GM12878 (cell line): ENCODE measurements at regions not wholly inside any gene's neighbourhood (a gene's known extent, or its start where the extent isn't known, plus 50 kb on each side); places are given as distances from the start of the nearest gene placed in this dataset.

Experiments used
- BHLHE40 ChIP-seq, 2 experiments: fragments of 450-650 bp in 1 of 2; IDR thresholded peaks; 2 replicates each; pipeline ENCODE4 v1.6.1; 2011 to 2017; ENCODE audit warnings: low read depth in 2 of 2, borderline replicate concordance in 1 of 2, improper control_type of control experiment in 1 of 2, low read length in 1 of 2, mild to moderate bottlenecking in 1 of 2
- BRCA1 ChIP-seq: IDR thresholded peaks from 2 replicates; pipeline ENCODE4 v1.6.1; 2011; ENCODE audit warnings: low read depth, low read length, improper control_type of control experiment
- ESRRA ChIP-seq: IDR thresholded peaks from 2 replicates; pipeline ENCODE4 v1.6.1; 2012; ENCODE audit warnings: mild to moderate bottlenecking, low read length, improper control_type of control experiment
- EZH2 ChIP-seq: IDR thresholded peaks from 2 replicates; pipeline ENCODE4 v1.6.1; 2012; ENCODE audit warnings: low read depth, mild to moderate bottlenecking, control low read depth, inconsistent platforms, low read length, borderline replicate concordance; ENCODE audit not compliant: control insufficient read depth
- NFYA ChIP-seq: IDR thresholded peaks from 2 replicates; pipeline ENCODE4 v1.6.1; 2011; ENCODE audit warnings: low read depth, mild to moderate bottlenecking, low read length, improper control_type of control experiment, borderline replicate concordance
- NR2F1 ChIP-seq: fragments of 450-650 bp; conservative IDR thresholded peaks from 2 replicates; pipeline ENCODE4 v1.6.1; 2017; ENCODE audit warnings: mild to moderate bottlenecking
- POLR2AphosphoS5 ChIP-seq: IDR thresholded peaks from 2 replicates; pipeline ENCODE4 v1.6.1; 2011; ENCODE audit warnings: mild to moderate bottlenecking, low read length, inconsistent platforms
- SIN3A ChIP-seq: IDR thresholded peaks from 2 replicates; pipeline ENCODE4 v1.6.1; 2012; ENCODE audit warnings: low read depth, low read length, improper control_type of control experiment
- SIX5 ChIP-seq: IDR thresholded peaks from 2 replicates; pipeline ENCODE4 v1.6.1; 2011; ENCODE audit warnings: mild to moderate bottlenecking, low read depth, low read length, moderate library complexity; ENCODE audit not compliant: severe bottlenecking
- TBL1XR1 ChIP-seq: IDR thresholded peaks from 2 replicates; pipeline ENCODE4 v1.6.1; 2012; ENCODE audit warnings: low read depth, low read length, improper control_type of control experiment
- TCF12 ChIP-seq: IDR thresholded peaks from 2 replicates; pipeline ENCODE4 v1.6.1; 2011; ENCODE audit warnings: low read depth, mild to moderate bottlenecking, low read length
- TF ChIP-seq, protein P1 (sequence below), 3 experiments: IDR thresholded peaks in 2 of 3; conservative IDR thresholded peaks in 1 of 3; 2 replicates each; pipeline ENCODE4 v1.5.1; 2011; ENCODE audit warnings: low read depth in 3 of 3, low read length in 3 of 3, mild to moderate bottlenecking in 3 of 3, control low read depth in 2 of 3, moderate library complexity in 2 of 3, inconsistent platforms in 1 of 3, mixed read lengths in 1 of 3; ENCODE audit not compliant: control insufficient read depth in 2 of 3, insufficient read depth in 1 of 3; ENCODE audit errors: extremely low read depth in 1 of 3
- TF ChIP-seq, protein P2 (sequence below): fragments of 450-650 bp; formaldehyde crosslinking; IDR thresholded peaks from 2 replicates; pipeline ENCODE4 v1.4.0; 2020; ENCODE audit warnings: mild to moderate bottlenecking, moderate library complexity

DNA sequence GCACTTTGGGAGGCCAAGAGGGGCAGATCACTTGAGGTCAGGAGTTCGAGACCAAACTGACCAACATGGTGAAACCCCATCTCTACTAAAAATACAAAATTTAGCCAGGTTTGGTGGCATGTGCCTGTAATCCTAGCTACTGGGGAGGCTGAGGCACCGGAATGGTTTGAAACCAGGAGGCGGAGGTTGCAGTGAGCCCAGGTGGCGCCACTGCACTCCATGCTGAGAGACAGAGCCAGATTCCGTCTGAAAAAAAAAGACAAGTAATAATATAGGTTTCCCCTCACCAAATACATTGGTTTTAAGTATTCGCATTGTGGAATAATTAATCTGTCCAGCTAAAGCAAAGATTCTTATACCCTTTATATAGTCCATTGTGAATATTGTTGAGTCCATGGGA, 1544.6 kb downstream of the OLFM4 start:
- TF ChIP-seq SIX5 (no peak), NR2F1 (no peak), EZH2 (no peak), NFYA (no peak), SIN3A (no peak), TBL1XR1 (no peak), TCF12 (no peak), ESRRA (no peak), POLR2AphosphoS5 (no peak), BHLHE40 (IDR thresholded peaks at IDR 0.05; ENCODE audit: borderline replicate concordance in 1 of 2, low read depth in 2 of 2, low read length in 1 of 2) (no peak), BRCA1 (no peak)
- TF ChIP-seq, protein P1, sequence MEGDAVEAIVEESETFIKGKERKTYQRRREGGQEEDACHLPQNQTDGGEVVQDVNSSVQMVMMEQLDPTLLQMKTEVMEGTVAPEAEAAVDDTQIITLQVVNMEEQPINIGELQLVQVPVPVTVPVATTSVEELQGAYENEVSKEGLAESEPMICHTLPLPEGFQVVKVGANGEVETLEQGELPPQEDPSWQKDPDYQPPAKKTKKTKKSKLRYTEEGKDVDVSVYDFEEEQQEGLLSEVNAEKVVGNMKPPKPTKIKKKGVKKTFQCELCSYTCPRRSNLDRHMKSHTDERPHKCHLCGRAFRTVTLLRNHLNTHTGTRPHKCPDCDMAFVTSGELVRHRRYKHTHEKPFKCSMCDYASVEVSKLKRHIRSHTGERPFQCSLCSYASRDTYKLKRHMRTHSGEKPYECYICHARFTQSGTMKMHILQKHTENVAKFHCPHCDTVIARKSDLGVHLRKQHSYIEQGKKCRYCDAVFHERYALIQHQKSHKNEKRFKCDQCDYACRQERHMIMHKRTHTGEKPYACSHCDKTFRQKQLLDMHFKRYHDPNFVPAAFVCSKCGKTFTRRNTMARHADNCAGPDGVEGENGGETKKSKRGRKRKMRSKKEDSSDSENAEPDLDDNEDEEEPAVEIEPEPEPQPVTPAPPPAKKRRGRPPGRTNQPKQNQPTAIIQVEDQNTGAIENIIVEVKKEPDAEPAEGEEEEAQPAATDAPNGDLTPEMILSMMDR (IDR thresholded peaks at IDR 0.05 in 2 of 3, conservative IDR thresholded peaks at IDR 0.05 in 1 of 3; ENCODE audit: control insufficient read depth in 2 of 3, extremely low read depth in 1 of 3, insufficient read depth in 1 of 3, low read depth in 3 of 3, low read length in 3 of 3) = no peak
- TF ChIP-seq, protein P2, sequence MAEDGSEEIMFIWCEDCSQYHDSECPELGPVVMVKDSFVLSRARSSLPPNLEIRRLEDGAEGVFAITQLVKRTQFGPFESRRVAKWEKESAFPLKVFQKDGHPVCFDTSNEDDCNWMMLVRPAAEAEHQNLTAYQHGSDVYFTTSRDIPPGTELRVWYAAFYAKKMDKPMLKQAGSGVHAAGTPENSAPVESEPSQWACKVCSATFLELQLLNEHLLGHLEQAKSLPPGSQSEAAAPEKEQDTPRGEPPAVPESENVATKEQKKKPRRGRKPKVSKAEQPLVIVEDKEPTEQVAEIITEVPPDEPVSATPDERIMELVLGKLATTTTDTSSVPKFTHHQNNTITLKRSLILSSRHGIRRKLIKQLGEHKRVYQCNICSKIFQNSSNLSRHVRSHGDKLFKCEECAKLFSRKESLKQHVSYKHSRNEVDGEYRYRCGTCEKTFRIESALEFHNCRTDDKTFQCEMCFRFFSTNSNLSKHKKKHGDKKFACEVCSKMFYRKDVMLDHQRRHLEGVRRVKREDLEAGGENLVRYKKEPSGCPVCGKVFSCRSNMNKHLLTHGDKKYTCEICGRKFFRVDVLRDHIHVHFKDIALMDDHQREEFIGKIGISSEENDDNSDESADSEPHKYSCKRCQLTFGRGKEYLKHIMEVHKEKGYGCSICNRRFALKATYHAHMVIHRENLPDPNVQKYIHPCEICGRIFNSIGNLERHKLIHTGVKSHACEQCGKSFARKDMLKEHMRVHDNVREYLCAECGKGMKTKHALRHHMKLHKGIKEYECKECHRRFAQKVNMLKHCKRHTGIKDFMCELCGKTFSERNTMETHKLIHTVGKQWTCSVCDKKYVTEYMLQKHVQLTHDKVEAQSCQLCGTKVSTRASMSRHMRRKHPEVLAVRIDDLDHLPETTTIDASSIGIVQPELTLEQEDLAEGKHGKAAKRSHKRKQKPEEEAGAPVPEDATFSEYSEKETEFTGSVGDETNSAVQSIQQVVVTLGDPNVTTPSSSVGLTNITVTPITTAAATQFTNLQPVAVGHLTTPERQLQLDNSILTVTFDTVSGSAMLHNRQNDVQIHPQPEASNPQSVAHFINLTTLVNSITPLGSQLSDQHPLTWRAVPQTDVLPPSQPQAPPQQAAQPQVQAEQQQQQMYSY (CRISPR knock-in tag) = no peak
